HCT116 (cell line): ENCODE measurements at regions not wholly inside any gene's neighbourhood (a gene's known extent, or its start where the extent isn't known, plus 50 kb on each side); places are given as distances from the start of the nearest gene placed in this dataset.

Experiments
- POLR2A ChIP-seq: IDR thresholded peaks from 2 replicates; pipeline ENCODE4 v1.7.0; 2011; ENCODE audit warnings: borderline replicate concordance; ENCODE audit not compliant: insufficient read depth, insufficient read length; ENCODE audit errors: extremely low read depth
- ZNF274 ChIP-seq: fragments of 200-500 bp; sonication (Bioruptor generic); IDR thresholded peaks from 2 replicates; pipeline ENCODE4 v1.6.1; 2014; ENCODE audit warnings: mild to moderate bottlenecking, low read depth, low read length, inconsistent platforms
- TF ChIP-seq, protein P1 (sequence below): IDR thresholded peaks from 2 replicates; pipeline ENCODE4 v1.6.1; 2012
- TF ChIP-seq, protein P2 (sequence below), 3 experiments: fragments of 200-600 bp in 1 of 3; sonication (generic) in 1 of 3; IDR thresholded peaks in 2 of 3; conservative IDR thresholded peaks in 1 of 3; 2 replicates each; pipeline ENCODE4 v1.5.1; 2012 to 2017; ENCODE audit warnings: low read depth in 2 of 3, low read length in 2 of 3, antibody characterized with exemption in 1 of 3, borderline replicate concordance in 1 of 3, control low read depth in 1 of 3, mild to moderate bottlenecking in 1 of 3, mixed read lengths in 1 of 3, mixed run types in 1 of 3, moderate library complexity in 1 of 3; ENCODE audit not compliant: insufficient read depth in 1 of 3

GRCh38 chr1:69288416-69288815, 279.3 kb upstream of the LRRC7 start:
- TF ChIP-seq, protein P1, sequence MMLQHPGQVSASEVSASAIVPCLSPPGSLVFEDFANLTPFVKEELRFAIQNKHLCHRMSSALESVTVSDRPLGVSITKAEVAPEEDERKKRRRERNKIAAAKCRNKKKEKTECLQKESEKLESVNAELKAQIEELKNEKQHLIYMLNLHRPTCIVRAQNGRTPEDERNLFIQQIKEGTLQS: no peak
- TF ChIP-seq, protein P2, sequence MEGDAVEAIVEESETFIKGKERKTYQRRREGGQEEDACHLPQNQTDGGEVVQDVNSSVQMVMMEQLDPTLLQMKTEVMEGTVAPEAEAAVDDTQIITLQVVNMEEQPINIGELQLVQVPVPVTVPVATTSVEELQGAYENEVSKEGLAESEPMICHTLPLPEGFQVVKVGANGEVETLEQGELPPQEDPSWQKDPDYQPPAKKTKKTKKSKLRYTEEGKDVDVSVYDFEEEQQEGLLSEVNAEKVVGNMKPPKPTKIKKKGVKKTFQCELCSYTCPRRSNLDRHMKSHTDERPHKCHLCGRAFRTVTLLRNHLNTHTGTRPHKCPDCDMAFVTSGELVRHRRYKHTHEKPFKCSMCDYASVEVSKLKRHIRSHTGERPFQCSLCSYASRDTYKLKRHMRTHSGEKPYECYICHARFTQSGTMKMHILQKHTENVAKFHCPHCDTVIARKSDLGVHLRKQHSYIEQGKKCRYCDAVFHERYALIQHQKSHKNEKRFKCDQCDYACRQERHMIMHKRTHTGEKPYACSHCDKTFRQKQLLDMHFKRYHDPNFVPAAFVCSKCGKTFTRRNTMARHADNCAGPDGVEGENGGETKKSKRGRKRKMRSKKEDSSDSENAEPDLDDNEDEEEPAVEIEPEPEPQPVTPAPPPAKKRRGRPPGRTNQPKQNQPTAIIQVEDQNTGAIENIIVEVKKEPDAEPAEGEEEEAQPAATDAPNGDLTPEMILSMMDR (IDR thresholded peaks at IDR 0.05 in 2 of 3, conservative IDR thresholded peaks at IDR 0.05 in 1 of 3; ENCODE audit: borderline replicate concordance in 1 of 3, insufficient read depth in 1 of 3, low read depth in 2 of 3, low read length in 2 of 3): no peak
- TF ChIP-seq POLR2A: no peak
- no peak for TF ChIP-seq ZNF274
